ENCODE measurements at regions not wholly inside any gene's neighbourhood (a gene's known extent, or its start where the extent isn't known, plus 50 kb on each side); places are given as distances from the start of the nearest gene placed in this dataset.

- Histone ChIP-seq H3K27me3 (no peaks in the 10 kb centered on the region), H3K4me3 (replicated peaks in 1 of 3) (no peak overlapping the region), H3K4me1 (no peaks in the 10 kb centered on the region), H3K27ac (no peak overlapping the region), H3K9me3 (no peaks in the 10 kb centered on the region), H3K36me3 (no peaks in the 10 kb centered on the region)
- no peak for DNase-seq
- TF ChIP-seq POLR2A (IDR thresholded peaks at IDR 0.05): no peak
- TF ChIP-seq, protein P1, sequence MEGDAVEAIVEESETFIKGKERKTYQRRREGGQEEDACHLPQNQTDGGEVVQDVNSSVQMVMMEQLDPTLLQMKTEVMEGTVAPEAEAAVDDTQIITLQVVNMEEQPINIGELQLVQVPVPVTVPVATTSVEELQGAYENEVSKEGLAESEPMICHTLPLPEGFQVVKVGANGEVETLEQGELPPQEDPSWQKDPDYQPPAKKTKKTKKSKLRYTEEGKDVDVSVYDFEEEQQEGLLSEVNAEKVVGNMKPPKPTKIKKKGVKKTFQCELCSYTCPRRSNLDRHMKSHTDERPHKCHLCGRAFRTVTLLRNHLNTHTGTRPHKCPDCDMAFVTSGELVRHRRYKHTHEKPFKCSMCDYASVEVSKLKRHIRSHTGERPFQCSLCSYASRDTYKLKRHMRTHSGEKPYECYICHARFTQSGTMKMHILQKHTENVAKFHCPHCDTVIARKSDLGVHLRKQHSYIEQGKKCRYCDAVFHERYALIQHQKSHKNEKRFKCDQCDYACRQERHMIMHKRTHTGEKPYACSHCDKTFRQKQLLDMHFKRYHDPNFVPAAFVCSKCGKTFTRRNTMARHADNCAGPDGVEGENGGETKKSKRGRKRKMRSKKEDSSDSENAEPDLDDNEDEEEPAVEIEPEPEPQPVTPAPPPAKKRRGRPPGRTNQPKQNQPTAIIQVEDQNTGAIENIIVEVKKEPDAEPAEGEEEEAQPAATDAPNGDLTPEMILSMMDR (IDR thresholded peaks at IDR 0.05): no peak
- intact Hi-C loops (cut with DNase I): no loop called here
- 60 to 74% methylated on average over 3 of the region's 3 CpGs for WGBS, 2 donors
Observed at GRCh38 chr10:9157656-9158055, 1103.2 kb downstream of the GATA3 start.

DNA sequence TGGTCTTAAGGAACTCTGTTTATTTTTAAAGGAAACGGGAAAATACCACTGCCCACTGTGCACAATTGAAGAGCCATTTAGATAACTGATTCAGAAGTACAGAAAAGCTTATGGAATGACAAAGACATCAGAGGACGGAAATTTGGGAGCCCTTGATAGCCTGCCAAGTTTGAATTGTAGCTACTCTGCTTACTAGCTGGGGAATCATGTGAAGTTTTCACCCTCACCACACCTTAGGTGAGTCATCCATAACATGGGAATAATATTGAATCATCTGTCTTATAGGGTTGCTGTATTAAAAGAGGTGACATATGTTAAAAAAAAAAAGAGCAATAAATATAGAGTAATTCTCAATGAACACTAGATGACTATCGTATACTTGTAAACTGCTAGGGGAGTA is 1104.2 kb downstream of the GATA3 start:
- Histone ChIP-seq H3K4me1 (no peaks in the 10 kb centered on the region), H3K4me3 (replicated peaks in 1 of 3) (no peak overlapping the region), H3K36me3 (no peaks in the 10 kb centered on the region), H3K9me3 (no peaks in the 10 kb centered on the region), H3K27ac (no peak overlapping the region), H3K27me3 (no peaks in the 10 kb centered on the region)
- 75 to 81% methylated on average over 3 of the region's 3 CpGs for WGBS, 2 donors
- DNase-seq: no peak
- intact Hi-C loops (cut with DNase I): no loop called here
- no peak for TF ChIP-seq POLR2A (IDR thresholded peaks at IDR 0.05)
- TF ChIP-seq, protein P1 (IDR thresholded peaks at IDR 0.05): no peak

DNA sequence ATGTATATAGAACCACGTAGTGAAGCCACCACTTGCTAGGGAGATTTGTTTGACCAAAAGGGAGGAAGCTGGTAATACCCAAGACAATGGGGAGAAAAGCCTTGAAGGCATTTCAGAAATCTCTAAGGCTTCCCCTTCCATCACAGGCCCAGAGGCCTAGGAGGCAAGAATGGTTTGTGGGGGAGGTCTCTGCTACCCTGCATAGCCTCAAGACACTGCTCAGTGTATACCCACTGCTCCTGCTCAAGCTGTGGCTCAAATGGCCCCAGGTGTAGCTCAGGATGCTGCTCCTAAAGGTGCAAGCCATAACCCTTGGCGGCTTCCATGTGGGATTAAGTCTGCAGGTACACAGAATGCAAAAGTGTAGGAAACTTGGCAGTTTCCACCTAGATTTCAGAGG is 1105.8 kb downstream of the GATA3 start:
- WGBS, 2 donors: 87 to 96% methylated on average over 2 of the region's 2 CpGs
- DNase-seq: no peak
- Histone ChIP-seq H3K4me3 (replicated peaks in 1 of 3) (no peak overlapping the region), H3K27ac (no peak overlapping the region), H3K27me3 (no peaks in the 10 kb centered on the region), H3K9me3 (no peaks in the 10 kb centered on the region), H3K4me1 (no peaks in the 10 kb centered on the region), H3K36me3 (no peaks in the 10 kb centered on the region)
- no peak for TF ChIP-seq POLR2A (IDR thresholded peaks at IDR 0.05)
- TF ChIP-seq, protein P1 (IDR thresholded peaks at IDR 0.05): no peak
- intact Hi-C loops (cut with DNase I): no loop called here

DNA sequence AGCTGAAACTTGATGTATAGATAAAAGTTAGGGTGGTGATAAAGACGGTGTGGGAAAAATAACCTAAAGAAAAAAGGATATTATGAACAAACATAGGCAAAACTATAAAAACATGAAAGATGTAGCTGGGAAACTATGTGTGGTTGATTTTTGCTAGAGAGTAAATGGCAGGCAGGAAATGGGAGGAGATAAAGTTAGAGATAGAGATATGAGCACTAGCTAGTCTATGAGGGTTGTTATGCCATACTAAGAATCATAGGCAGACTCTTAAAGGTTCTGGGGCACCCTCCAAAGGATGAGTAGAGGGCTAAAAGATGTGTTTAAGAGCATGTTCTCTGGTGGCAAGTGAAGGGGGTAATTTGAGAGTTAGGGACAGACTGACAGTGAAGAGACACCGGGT is 1109.2 kb downstream of the GATA3 start:
- intact Hi-C loops (cut with DNase I): no loop called here
- 92 to 93% methylated on average over 2 of the region's 2 CpGs for WGBS, 2 donors

GRCh38 chr10:9166770-9167169 is 1112.3 kb downstream of the GATA3 start:
- no peaks in the 10 kb centered on the region for H3K9me3 ChIP-seq

More for the DNA sequence above, 1109.2 kb downstream of the GATA3 start:
- H3K9me3 ChIP-seq: no peaks in the 10 kb centered on the region
- no peaks in the 10 kb centered on the region for H3K36me3 ChIP-seq
- H3K27ac ChIP-seq: no peak overlapping the region
- no peak for DNase-seq
- H3K4me1 ChIP-seq: peaks cover 0 to 5% of the 10 kb centered on the region in 2 donors
- no peak for TF ChIP-seq POLR2A (IDR thresholded peaks at IDR 0.05)
- TF ChIP-seq, protein P1 (IDR thresholded peaks at IDR 0.05): no peak
- H3K27me3 ChIP-seq: no peaks in the 10 kb centered on the region
- no peak overlapping the region for H3K4me3 ChIP-seq (replicated peaks in 1 of 3)

More at GRCh38 chr10:9166770-9167169, 1112.3 kb downstream of the GATA3 start:
- peaks cover 0 to 5% of the 10 kb centered on the region in 2 donors for H3K4me1 ChIP-seq
- intact Hi-C loops (cut with DNase I): no loop called here
- no peaks in the 10 kb centered on the region for H3K36me3 ChIP-seq
- H3K27me3 ChIP-seq: no peaks in the 10 kb centered on the region
- no peak overlapping the region for H3K27ac ChIP-seq
- no peak overlapping the region for H3K4me3 ChIP-seq (replicated peaks in 1 of 3)
- no peak for DNase-seq
- TF ChIP-seq, protein P1 (IDR thresholded peaks at IDR 0.05): no peak
- TF ChIP-seq POLR2A (IDR thresholded peaks at IDR 0.05): no peak
- 74 to 79% methylated on average over 4 of the region's 4 CpGs for WGBS, 2 donors

All from thyroid gland (tissue), 4 donors.